Frontal cortex (tissue), 3 donors: ENCODE measurements at regions not wholly inside any gene's neighbourhood (a gene's known extent, or its start where the extent isn't known, plus 50 kb on each side); places are given as distances from the start of the nearest gene placed in this dataset.
A peak's percentile ranks its signal among the peaks of the same experiment; 100 is the strongest.

Experiments used
- DNase-seq, 2 donors: peaks; one replicate each; pipeline ENCODE4 v3.0.0; 2012; ENCODE audit warnings: low spot score in 2 of 2
- FAIRE-seq: peaks from 2 replicates; lab custom pipeline; 2012; peaks lifted over from hg19 to GRCh38; lab: Jason Lieb, UNC
- donor health status: control.
- donor health status: control.
- donor health status: control.

GRCh38 chr3:127366383-127366782 lies 78.5 kb upstream of the PRR20G start:
- FAIRE-seq (no peak), DNase-seq (no peak)

GRCh38 chr3:127365163-127365798 lies 77.4 kb upstream of the PRR20G start:
- FAIRE-seq (no peak), DNase-seq (no peak)

- FAIRE-seq: no peak
- no peak for DNase-seq
These were observed 76.0 kb upstream of the PRR20G start for GRCh38 chr3:127363891-127364290.

DNA sequence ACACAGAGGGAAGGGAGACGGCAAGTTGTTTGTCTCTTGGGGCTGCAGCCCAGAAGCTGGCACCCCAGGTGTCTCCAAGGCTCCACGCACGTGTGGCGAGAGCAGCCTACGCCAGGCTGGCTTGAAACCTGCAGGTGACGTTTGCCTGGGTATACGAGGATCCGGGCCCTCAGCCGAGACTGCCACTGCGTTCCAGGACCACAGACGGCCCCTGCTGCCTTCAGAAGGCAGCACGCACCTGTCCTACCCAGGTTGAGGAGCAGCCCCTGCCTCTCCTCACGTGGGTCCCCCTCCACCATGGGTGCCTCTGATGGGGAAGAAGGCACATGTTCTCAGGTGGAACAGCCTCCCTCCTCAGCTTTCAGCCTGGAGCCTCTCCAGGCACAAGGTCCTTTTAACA lies 75.3 kb upstream of the PRR20G start:
- no peak for DNase-seq
- FAIRE-seq: no peak

- FAIRE-seq: no peak
These were observed 72.8 kb upstream of the PRR20G start for GRCh38 chr3:127360647-127361046.

DNA sequence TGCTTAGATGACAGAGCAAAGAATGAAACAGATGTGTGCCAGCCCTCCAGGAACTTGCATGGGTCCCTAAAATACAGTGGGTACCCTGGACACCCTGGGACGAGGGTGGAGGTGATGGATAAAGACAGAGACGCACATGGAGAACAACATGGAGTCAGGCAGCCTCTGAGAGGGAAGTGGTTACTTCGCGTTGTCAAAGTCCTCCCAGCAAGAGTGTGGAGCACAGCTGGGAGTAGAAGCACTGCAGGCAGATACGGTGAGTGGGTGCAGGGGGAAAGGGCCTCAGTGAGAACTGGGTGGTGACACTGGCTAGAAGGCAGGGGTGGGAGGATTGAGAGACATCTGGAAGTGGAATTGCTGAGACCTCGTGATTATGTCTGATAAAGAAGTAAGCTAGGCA lies 70.8 kb upstream of the PRR20G start:
- FAIRE-seq (no peak), DNase-seq (no peak)

More at GRCh38 chr3:127360647-127361046, 72.8 kb upstream of the PRR20G start:
- no peak for DNase-seq

DNA sequence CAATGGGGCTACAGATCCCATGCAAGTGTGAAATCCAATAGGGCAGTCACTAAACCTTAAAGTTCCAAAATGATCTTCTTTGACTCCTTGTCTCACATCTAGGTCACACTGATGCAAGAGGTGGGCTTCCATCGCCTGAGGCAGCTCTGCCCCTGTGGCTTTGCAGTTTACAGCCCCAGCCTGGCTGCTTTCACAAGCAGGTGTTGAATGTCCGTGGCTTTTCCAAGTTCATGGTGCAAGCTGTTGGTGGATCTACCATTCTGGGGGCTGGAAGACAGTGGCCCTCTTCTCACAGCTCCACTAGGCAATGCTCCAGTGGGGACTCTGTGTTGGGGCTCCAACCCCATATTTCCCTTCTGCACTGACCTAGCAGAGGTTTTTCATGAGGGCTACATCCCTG lies 68.5 kb upstream of the PRR20G start:
- FAIRE-seq (no peak), DNase-seq (no peak)

GRCh38 chr3:127354761-127355160 lies 66.9 kb upstream of the PRR20G start:
- FAIRE-seq: no peak
- DNase-seq: no peak

DNA sequence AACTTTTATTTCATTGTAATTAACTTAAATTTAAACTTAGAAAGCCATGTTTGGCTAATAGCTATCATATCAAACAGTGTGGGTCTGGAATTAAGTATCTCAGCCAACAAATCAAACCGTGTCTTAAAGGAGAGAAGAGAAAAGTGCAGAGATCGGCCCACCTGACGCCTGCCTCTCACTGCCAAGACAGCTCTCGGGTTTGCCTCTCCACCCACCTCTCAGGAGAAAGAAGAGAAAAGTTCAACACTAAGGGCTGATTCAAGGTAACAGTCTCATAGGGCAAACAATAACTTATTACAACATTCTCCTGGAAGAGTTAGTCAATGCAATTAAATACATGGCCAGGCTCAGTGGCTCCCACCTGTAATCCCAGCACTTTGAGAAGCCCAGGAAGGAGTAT lies 64.8 kb upstream of the PRR20G start:
- DNase-seq (no peak), FAIRE-seq (no peak)

GRCh38 chr3:127351775-127352350 lies 64.0 kb upstream of the PRR20G start:
- FAIRE-seq (no peak), DNase-seq (no peak)

- no peak for FAIRE-seq
- DNase-seq: peak in 1 of 2 donors; percentile 37
These were observed 63.5 kb upstream of the PRR20G start for GRCh38 chr3:127351321-127351720.

- DNase-seq: no peak
- no peak for FAIRE-seq
These were observed 62.6 kb upstream of the PRR20G start for GRCh38 chr3:127350172-127351050.

GRCh38 chr3:127349501-127350171 lies 61.8 kb upstream of the PRR20G start:
- FAIRE-seq (no peak), DNase-seq (no peak)

- FAIRE-seq: no peak
- no peak for DNase-seq
These were observed 54.9 kb upstream of the PRR20G start for GRCh38 chr3:127342735-127343134.

DNA sequence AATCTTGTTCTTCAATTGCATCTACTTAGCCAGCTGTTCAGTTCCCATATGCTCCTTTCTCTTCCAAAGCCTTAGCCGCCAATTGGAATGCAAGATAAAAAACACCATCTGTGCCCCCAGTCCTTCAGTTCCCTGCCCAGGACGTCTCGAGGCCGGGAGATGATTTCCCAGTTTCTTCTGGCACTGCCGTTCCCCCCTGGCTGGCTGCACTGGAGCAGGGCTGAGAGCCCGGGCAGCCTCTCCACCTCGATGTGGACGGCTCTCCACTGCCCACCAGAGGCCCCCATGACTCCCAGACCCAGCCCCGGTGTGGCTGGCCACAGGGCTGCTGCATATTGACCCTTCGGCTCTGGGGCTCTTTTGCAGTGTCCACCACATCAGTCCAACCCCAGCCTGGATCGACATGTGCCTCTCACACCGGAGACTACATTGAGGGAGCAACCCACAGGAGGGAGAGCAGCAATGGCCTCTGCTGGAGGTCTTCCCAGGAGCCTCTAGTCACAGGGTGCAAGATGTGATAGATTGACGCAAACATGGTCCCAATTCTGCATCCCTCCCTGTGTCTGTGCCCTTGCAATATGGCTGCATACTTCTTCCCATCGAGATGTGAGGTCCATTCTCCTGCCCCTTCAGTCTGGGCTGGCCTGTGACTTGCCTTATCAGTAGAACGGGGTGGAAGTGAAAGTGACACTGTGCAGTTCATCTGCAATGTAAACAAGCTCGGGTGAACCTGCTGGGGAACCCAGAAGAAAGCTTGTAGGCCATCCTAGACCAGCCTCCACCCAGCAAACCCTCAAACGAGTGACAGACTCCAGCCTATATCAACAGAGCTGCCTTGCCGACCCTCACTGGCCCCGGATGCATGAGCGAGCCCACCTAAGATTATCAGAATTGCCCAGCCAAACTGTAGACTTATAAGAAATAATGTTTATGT lies 52.3 kb upstream of the PRR20G start:
- DNase-seq (no peak), FAIRE-seq (no peak)

- no peak for DNase-seq
- no peak for FAIRE-seq
These were observed 51.2 kb upstream of the PRR20G start for GRCh38 chr3:127339016-127339415.

- DNase-seq (no peak), FAIRE-seq (no peak)
These were observed 50.2 kb upstream of the PRR20G start for GRCh38 chr3:127337911-127338531.
